GM12873 (cell line): ENCODE measurements at regions not wholly inside any gene's neighbourhood (a gene's known extent, or its start where the extent isn't known, plus 50 kb on each side); places are given as distances from the start of the nearest gene placed in this dataset.

Source experiments
- CTCF ChIP-seq: IDR thresholded peaks from 2 replicates; pipeline ENCODE4 v1.5.1; 2012; ENCODE audit warnings: low read depth, mild to moderate bottlenecking, moderate library complexity, low read length, control low read depth; ENCODE audit not compliant: insufficient read depth; ENCODE audit errors: missing control alignments

GRCh38 chr3:177979703-177980102 lies 556.5 kb upstream of the KCNMB2 start:
- no peak for TF ChIP-seq CTCF

GRCh38 chr3:177981576-177981975 lies 554.7 kb upstream of the KCNMB2 start:
- no peak for TF ChIP-seq CTCF

GRCh38 chr3:177982034-177982433 lies 554.2 kb upstream of the KCNMB2 start:
- TF ChIP-seq CTCF: no peak

- TF ChIP-seq CTCF: no peak
These were observed 552.9 kb upstream of the KCNMB2 start for GRCh38 chr3:177983320-177983719.

GRCh38 chr3:177992993-177993970 lies 543.0 kb upstream of the KCNMB2 start:
- no peak for TF ChIP-seq CTCF

- no peak for TF ChIP-seq CTCF
These were observed 541.3 kb upstream of the KCNMB2 start for GRCh38 chr3:177994976-177995375.

- no peak for TF ChIP-seq CTCF
These were observed 540.7 kb upstream of the KCNMB2 start for GRCh38 chr3:177995381-177996085.
